NCI-H1048 (cell line): ENCODE measurements at regions not wholly inside any gene's neighbourhood (a gene's known extent, or its start where the extent isn't known, plus 50 kb on each side); places are given as distances from the start of the nearest gene placed in this dataset.

Experiments used
- DNase-seq: peaks from one replicate; lab custom pipeline; 2025; lab: John Stamatoyannopoulos, UW

GRCh38 chr2:5236249-5236648 lies 455.9 kb upstream of the SOX11 start:
- no peak for DNase-seq

GRCh38 chr2:5242751-5243150 lies 449.4 kb upstream of the SOX11 start:
- DNase-seq, result no peak

GRCh38 chr2:5250482-5250881 lies 441.7 kb upstream of the SOX11 start:
- DNase-seq, result no peak

- no peak for DNase-seq
Observed at GRCh38 chr2:5253263-5253662, 438.9 kb upstream of the SOX11 start.

- no peak for DNase-seq
Observed at GRCh38 chr2:5254791-5255332, 437.3 kb upstream of the SOX11 start.

GRCh38 chr2:5263291-5263690 lies 428.9 kb upstream of the SOX11 start:
- DNase-seq, result no peak

GRCh38 chr2:5264361-5264760 lies 427.8 kb upstream of the SOX11 start:
- no peak for DNase-seq

GRCh38 chr2:5285061-5285460 lies 407.1 kb upstream of the SOX11 start:
- no peak for DNase-seq

- DNase-seq, result no peak
Observed at GRCh38 chr2:5285872-5286769, 406.1 kb upstream of the SOX11 start.

GRCh38 chr2:5287558-5288334 lies 404.4 kb upstream of the SOX11 start:
- DNase-seq, result no peak

GRCh38 chr2:5290900-5291546 lies 401.2 kb upstream of the SOX11 start:
- no peak for DNase-seq

GRCh38 chr2:5304640-5305039 lies 387.5 kb upstream of the SOX11 start:
- no peak for DNase-seq

GRCh38 chr2:5315041-5315440 lies 377.1 kb upstream of the SOX11 start:
- DNase-seq, result no peak

GRCh38 chr2:5315512-5315911 lies 376.7 kb upstream of the SOX11 start:
- no peak for DNase-seq

- no peak for DNase-seq
Observed at GRCh38 chr2:5316001-5316490, 376.1 kb upstream of the SOX11 start.

GRCh38 chr2:5319493-5319892 lies 372.7 kb upstream of the SOX11 start:
- no peak for DNase-seq

- DNase-seq, result peak; percentile 25
Observed at GRCh38 chr2:5322396-5322795, 369.8 kb upstream of the SOX11 start.

- DNase-seq, result no peak
Observed at GRCh38 chr2:5325523-5325922, 366.7 kb upstream of the SOX11 start.

GRCh38 chr2:5328826-5329225 lies 363.4 kb upstream of the SOX11 start:
- DNase-seq, result no peak

- DNase-seq, result no peak
Observed at GRCh38 chr2:5329763-5330162, 362.4 kb upstream of the SOX11 start.

- DNase-seq, result no peak
Observed at GRCh38 chr2:5330961-5331360, 361.2 kb upstream of the SOX11 start.

GRCh38 chr2:5332925-5333324 lies 359.3 kb upstream of the SOX11 start:
- DNase-seq, result no peak
